ENCODE measurements at regions not wholly inside any gene's neighbourhood (a gene's known extent, or its start where the extent isn't known, plus 50 kb on each side); places are given as distances from the start of the nearest gene placed in this dataset.

GRCh38 chr14:98161356-98161755 lies 1110.6 kb downstream of the BCL11B start:
- TF ChIP-seq CTCF (IDR thresholded peaks at IDR 0.05; ENCODE audit: insufficient read depth, low read depth, low read length) = no peak
- no peak for TF ChIP-seq EZH2 (IDR thresholded peaks at IDR 0.05; ENCODE audit: insufficient read depth, low read length)

Measured in astrocyte (in vitro differentiated cells and primary cell).